HL-60 (cell line): ENCODE measurements at regions not wholly inside any gene's neighbourhood (a gene's known extent, or its start where the extent isn't known, plus 50 kb on each side); places are given as distances from the start of the nearest gene placed in this dataset.

Experiments used
- CTCF ChIP-seq: IDR thresholded peaks from one replicate; pipeline ENCODE4 v1.5.1; 2011; ENCODE audit warnings: low read length, control low read depth, inconsistent platforms; ENCODE audit not compliant: insufficient read depth
- POLR2AphosphoS5 ChIP-seq: IDR thresholded peaks from 2 replicates; pipeline ENCODE4 v1.6.1; 2012; ENCODE audit warnings: low read depth

GRCh38 chr14:48304729-48305128, 629.3 kb upstream of the MDGA2 start:
- TF ChIP-seq CTCF, result no peak
- no peak for TF ChIP-seq POLR2AphosphoS5
